ENCODE measurements at regions not wholly inside any gene's neighbourhood (a gene's known extent, or its start where the extent isn't known, plus 50 kb on each side); places are given as distances from the start of the nearest gene placed in this dataset.

DNA sequence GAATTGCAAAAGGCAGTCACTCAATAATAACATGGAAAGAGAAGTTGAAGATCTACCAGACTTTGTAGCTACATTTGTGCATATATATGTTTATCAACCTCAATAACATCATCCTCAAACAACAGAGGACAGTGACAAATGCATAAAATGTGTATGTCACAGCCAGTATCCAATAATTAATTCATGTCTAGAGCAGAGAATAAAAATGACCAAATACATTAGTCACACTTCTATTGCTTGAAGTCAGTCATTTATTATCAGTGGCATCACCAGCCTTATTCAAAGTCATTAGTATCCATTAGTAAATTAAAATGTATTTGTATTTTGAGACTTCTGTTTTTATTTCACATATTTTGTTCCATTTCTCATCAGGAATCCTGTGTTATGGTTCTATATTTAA lies 852.8 kb downstream of the XPNPEP1 start:
- Histone ChIP-seq H3K9me3 (no peaks in the 10 kb centered on the region), H3K4me3 (no peak overlapping the region), H3K27ac (no peak overlapping the region), H3K36me3 (no peaks in the 10 kb centered on the region), H3K4me1 (no peaks in the 10 kb centered on the region), H3K27me3 (no peaks in the 10 kb centered on the region)
- intact Hi-C loops (cut with DNase I; ENCODE audit: low total_unique reads) = no loop called here
- TF ChIP-seq POLR2A (IDR thresholded peaks at IDR 0.05) = no peak
- TF ChIP-seq CTCF (IDR thresholded peaks at IDR 0.05) = no peak
- no peak for DNase-seq

GRCh38 chr10:109067031-109067430 lies 856.3 kb downstream of the XPNPEP1 start:
- H3K27me3 ChIP-seq = no peaks in the 10 kb centered on the region
- H3K4me3 ChIP-seq = no peak overlapping the region
- no peak overlapping the region for H3K27ac ChIP-seq
- TF ChIP-seq CTCF (IDR thresholded peaks at IDR 0.05) = no peak
- no peak for TF ChIP-seq POLR2A (IDR thresholded peaks at IDR 0.05)
- intact Hi-C loops (cut with DNase I; ENCODE audit: low total_unique reads) = no loop called here
- no peak for DNase-seq
- H3K9me3 ChIP-seq = no peaks in the 10 kb centered on the region
- no peaks in the 10 kb centered on the region for H3K4me1 ChIP-seq
- H3K36me3 ChIP-seq = no peaks in the 10 kb centered on the region

GRCh38 chr10:109065821-109066220 lies 857.5 kb downstream of the XPNPEP1 start:
- TF ChIP-seq CTCF (IDR thresholded peaks at IDR 0.05) = no peak
- no peak for TF ChIP-seq POLR2A (IDR thresholded peaks at IDR 0.05)
- no peak overlapping the region for H3K4me3 ChIP-seq
- H3K36me3 ChIP-seq = no peaks in the 10 kb centered on the region
- H3K27me3 ChIP-seq = no peaks in the 10 kb centered on the region
- H3K4me1 ChIP-seq = no peaks in the 10 kb centered on the region
- DNase-seq = no peak
- intact Hi-C loops (cut with DNase I; ENCODE audit: low total_unique reads) = no loop called here
- no peaks in the 10 kb centered on the region for H3K9me3 ChIP-seq
- no peak overlapping the region for H3K27ac ChIP-seq

DNA sequence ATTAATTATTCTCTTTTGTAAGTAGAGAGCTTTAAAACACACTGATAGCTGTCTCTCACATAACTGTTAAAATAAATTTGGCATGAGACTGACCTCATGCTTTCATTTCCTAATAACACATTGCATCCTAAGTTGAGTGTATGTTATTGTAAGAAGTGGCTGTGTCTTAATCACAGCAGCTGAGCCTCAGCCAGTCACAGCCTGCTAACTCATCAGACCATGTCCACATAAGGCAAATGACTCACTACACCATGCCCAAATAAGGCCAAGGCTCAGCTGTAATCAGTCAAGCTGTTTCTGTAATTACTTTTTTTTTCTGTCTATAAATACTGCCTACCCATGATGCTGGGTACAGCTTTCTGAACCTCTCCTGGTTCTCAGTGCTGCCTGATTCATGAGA lies 860.9 kb downstream of the XPNPEP1 start:
- H3K36me3 ChIP-seq = no peaks in the 10 kb centered on the region
- H3K9me3 ChIP-seq = no peaks in the 10 kb centered on the region
- TF ChIP-seq POLR2A (IDR thresholded peaks at IDR 0.05) (no peak), CTCF (IDR thresholded peaks at IDR 0.05) (no peak)
- H3K4me3 ChIP-seq = no peak overlapping the region
- no peaks in the 10 kb centered on the region for H3K4me1 ChIP-seq
- intact Hi-C loops (cut with DNase I; ENCODE audit: low total_unique reads) = no loop called here
- no peak overlapping the region for H3K27ac ChIP-seq
- no peak for DNase-seq
- H3K27me3 ChIP-seq = no peaks in the 10 kb centered on the region

GRCh38 chr10:109055243-109055642 lies 868.1 kb downstream of the XPNPEP1 start:
- TF ChIP-seq POLR2A (IDR thresholded peaks at IDR 0.05) = no peak
- TF ChIP-seq CTCF (IDR thresholded peaks at IDR 0.05) = no peak
- DNase-seq = no peak
- no peak overlapping the region for H3K27ac ChIP-seq
- no peaks in the 10 kb centered on the region for H3K27me3 ChIP-seq
- intact Hi-C loops (cut with DNase I; ENCODE audit: low total_unique reads) = no loop called here
- H3K36me3 ChIP-seq = no peaks in the 10 kb centered on the region
- no peaks in the 10 kb centered on the region for H3K4me1 ChIP-seq
- no peak overlapping the region for H3K4me3 ChIP-seq
- no peaks in the 10 kb centered on the region for H3K9me3 ChIP-seq

Measured in uterus (tissue), 3 donors.